Stimulated activated CD8-positive, alpha-beta memory T cell treated with anti-CD3 and anti-CD28 coated beads, Interleukin-4, amount 100 ng/mL, for 4 hours (primary cell): ENCODE measurements at regions not wholly inside any gene's neighbourhood (a gene's known extent, or its start where the extent isn't known, plus 50 kb on each side); places are given as distances from the start of the nearest gene placed in this dataset.
"Not testable (repeated sequence)": the region's sequence is repeated elsewhere in the genome, so short reads cannot be mapped to it uniquely, and the experiment has no call there.

ENCODE experiments used
- DNase-seq, 2 donors: peaks; one replicate each; pipeline ENCODE4 v3.0.0-alpha.2; 2020; ENCODE audit warnings: low read depth in 2 of 2, low spot score in 1 of 2

- DNase-seq: no peak
These were observed 201.7 kb upstream of the PRDM1 start for GRCh38 chr6:105884426-105884825.

GRCh38 chr6:105884011-105884410, 202.1 kb upstream of the PRDM1 start:
- no peak for DNase-seq

GRCh38 chr6:105882828-105883227, 203.3 kb upstream of the PRDM1 start:
- no peak for DNase-seq

- no peak for DNase-seq
These were observed 203.9 kb upstream of the PRDM1 start for GRCh38 chr6:105882121-105882803.

GRCh38 chr6:105881608-105882007, 204.5 kb upstream of the PRDM1 start:
- no peak for DNase-seq

- no peak for DNase-seq
These were observed 206.1 kb upstream of the PRDM1 start for GRCh38 chr6:105880030-105880492.

- DNase-seq: no peak
These were observed 207.0 kb upstream of the PRDM1 start for GRCh38 chr6:105879146-105879545.

GRCh38 chr6:105875974-105876640, 210.0 kb upstream of the PRDM1 start:
- no peak for DNase-seq

GRCh38 chr6:105874835-105875626, 211.1 kb upstream of the PRDM1 start:
- DNase-seq: no peak

GRCh38 chr6:105873799-105874198, 212.3 kb upstream of the PRDM1 start:
- no peak for DNase-seq

GRCh38 chr6:105873211-105873704, 212.9 kb upstream of the PRDM1 start:
- DNase-seq: no peak

- DNase-seq: no peak
These were observed 213.9 kb upstream of the PRDM1 start for GRCh38 chr6:105872249-105872648.

- DNase-seq: no peak
These were observed 214.6 kb upstream of the PRDM1 start for GRCh38 chr6:105871542-105871941.

- no peak for DNase-seq
These were observed 216.2 kb upstream of the PRDM1 start for GRCh38 chr6:105869835-105870440.

- no peak for DNase-seq
These were observed 217.2 kb upstream of the PRDM1 start for GRCh38 chr6:105868823-105869460.

- DNase-seq: no peak
These were observed 218.3 kb upstream of the PRDM1 start for GRCh38 chr6:105867821-105868220.

GRCh38 chr6:105867277-105867676, 218.9 kb upstream of the PRDM1 start:
- DNase-seq: no peak

GRCh38 chr6:105862936-105863607, 223.1 kb upstream of the PRDM1 start:
- DNase-seq: no peak

- DNase-seq: not testable (repeated sequence)
These were observed 225.2 kb upstream of the PRDM1 start for GRCh38 chr6:105860927-105861326.

GRCh38 chr6:105859457-105859856, 226.7 kb upstream of the PRDM1 start:
- no peak for DNase-seq
